ENCODE measurements at regions not wholly inside any gene's neighbourhood (a gene's known extent, or its start where the extent isn't known, plus 50 kb on each side); places are given as distances from the start of the nearest gene placed in this dataset.

DNA sequence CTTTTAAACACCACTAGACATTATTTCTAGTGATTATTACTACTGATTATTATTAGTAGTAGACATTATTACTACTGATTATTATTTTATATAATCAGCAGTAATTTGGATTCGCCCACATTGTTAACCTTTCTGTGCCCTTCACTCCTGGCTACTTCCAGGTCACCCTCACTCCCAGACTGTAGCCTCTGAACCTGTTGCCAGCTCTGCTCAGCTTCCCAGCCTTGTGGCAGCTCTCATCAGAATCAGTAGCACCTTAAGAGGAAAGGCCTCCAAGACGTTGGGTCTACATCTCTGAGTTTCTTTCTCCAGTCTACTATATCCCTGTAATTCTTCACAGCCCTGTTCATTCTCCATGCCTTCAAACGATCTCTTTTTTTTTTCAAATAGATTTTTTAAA is 137.0 kb downstream of the KATNIP start:
- ChIA-PET POLR2A (no interaction called here), CTCF (no interaction called here)
- no peak overlapping the region for H3K4me3 ChIP-seq (ENCODE audit: low read length)
- ATAC-seq (ENCODE audit: poor library complexity) (no peak), DNase-seq (no peak)
- H3K4me1 ChIP-seq (ENCODE audit: insufficient read depth, low read length) = no peaks in the 10 kb centered on the region
- H3K27ac ChIP-seq (ENCODE audit: low read depth in 1 of 2, low read length in 2 of 2) = no peak overlapping the region
- no peaks in the 10 kb centered on the region for H3K27me3 ChIP-seq (ENCODE audit: control insufficient read depth in 1 of 2, insufficient read depth in 2 of 2, low read length in 2 of 2)
- Mint-ChIP-seq H3K4me1 (ENCODE audit: low read depth) (no peaks in the 10 kb centered on the region), H3K4me3 (no peak overlapping the region), H3K36me3 (ENCODE audit: low read depth) (peaks cover 10% of the 10 kb centered on the region), H3K27ac (no peak overlapping the region), H3K9me3 (no peaks in the 10 kb centered on the region), H3K27me3 (no peaks in the 10 kb centered on the region)
- intact Hi-C loops (cut with DNase I, micrococcal nuclease) = no loop called here
- H3K36me3 ChIP-seq (ENCODE audit: insufficient read depth, low read length) = peaks cover 4% of the 10 kb centered on the region
- no peaks in the 10 kb centered on the region for H3K9me3 ChIP-seq (ENCODE audit: control insufficient read depth in 1 of 2, insufficient read depth in 1 of 2, low read length in 2 of 2)
- no peak for TF ChIP-seq CTCF (IDR thresholded peaks at IDR 0.05)

- Histone ChIP-seq H3K36me3 (ENCODE audit: insufficient read depth, low read length) (no peaks in the 10 kb centered on the region), H3K4me3 (ENCODE audit: low read length) (no peak overlapping the region), H3K27me3 (ENCODE audit: control insufficient read depth in 1 of 2, insufficient read depth in 2 of 2, low read length in 2 of 2) (no peaks in the 10 kb centered on the region), H3K4me1 (ENCODE audit: insufficient read depth, low read length) (no peaks in the 10 kb centered on the region), H3K27ac (ENCODE audit: low read depth in 1 of 2, low read length in 2 of 2) (no peak overlapping the region), H3K9me3 (ENCODE audit: control insufficient read depth in 1 of 2, insufficient read depth in 1 of 2, low read length in 2 of 2) (no peaks in the 10 kb centered on the region)
- Mint-ChIP-seq H3K9me3 (no peaks in the 10 kb centered on the region), H3K4me1 (ENCODE audit: low read depth) (no peaks in the 10 kb centered on the region), H3K4me3 (no peak overlapping the region), H3K36me3 (ENCODE audit: low read depth) (peaks cover 3% of the 10 kb centered on the region), H3K27ac (no peak overlapping the region), H3K27me3 (no peaks in the 10 kb centered on the region)
- POLR2A ChIA-PET = no interaction called here
- CTCF ChIA-PET = no interaction called here
- ATAC-seq (ENCODE audit: poor library complexity) (no peak), DNase-seq (no peak)
- TF ChIP-seq CTCF (IDR thresholded peaks at IDR 0.05) = no peak
- intact Hi-C loops (cut with DNase I, micrococcal nuclease) = no loop called here
These were observed 137.7 kb downstream of the KATNIP start for GRCh38 chr16:27687605-27688004.

GRCh38 chr16:27689711-27690110 is 139.8 kb downstream of the KATNIP start:
- Mint-ChIP-seq H3K4me1 (ENCODE audit: low read depth) (no peaks in the 10 kb centered on the region), H3K4me3 (no peak overlapping the region), H3K27ac (no peak overlapping the region), H3K27me3 (no peaks in the 10 kb centered on the region), H3K36me3 (ENCODE audit: low read depth) (no peaks in the 10 kb centered on the region), H3K9me3 (no peaks in the 10 kb centered on the region)
- H3K4me1 ChIP-seq (ENCODE audit: insufficient read depth, low read length) = no peaks in the 10 kb centered on the region
- H3K4me3 ChIP-seq (ENCODE audit: low read length) = no peak overlapping the region
- no peak for TF ChIP-seq CTCF (IDR thresholded peaks at IDR 0.05)
- POLR2A ChIA-PET = no interaction called here
- H3K9me3 ChIP-seq (ENCODE audit: control insufficient read depth in 1 of 2, insufficient read depth in 1 of 2, low read length in 2 of 2) = no peaks in the 10 kb centered on the region
- ATAC-seq (ENCODE audit: poor library complexity) = no peak
- H3K27me3 ChIP-seq (ENCODE audit: control insufficient read depth in 1 of 2, insufficient read depth in 2 of 2, low read length in 2 of 2) = no peaks in the 10 kb centered on the region
- DNase-seq = no peak
- H3K27ac ChIP-seq (ENCODE audit: low read depth in 1 of 2, low read length in 2 of 2) = no peak overlapping the region
- H3K36me3 ChIP-seq (ENCODE audit: insufficient read depth, low read length) = no peaks in the 10 kb centered on the region
- intact Hi-C loops (cut with DNase I, micrococcal nuclease) = no loop called here
- CTCF ChIA-PET = no interaction called here

Data from CD4-positive, alpha-beta T cell (primary cell).